ENCODE measurements at regions not wholly inside any gene's neighbourhood (a gene's known extent, or its start where the extent isn't known, plus 50 kb on each side); places are given as distances from the start of the nearest gene placed in this dataset.

- no peak overlapping the region for H3K4me3 Mint-ChIP-seq
- ATAC-seq (peak; percentile 33), DNase-seq (no peak)
- no peak overlapping the region for H3K27ac Mint-ChIP-seq
- H3K36me3 Mint-ChIP-seq (ENCODE audit: low read depth): no peaks in the 10 kb centered on the region
- H3K27me3 Mint-ChIP-seq: no peaks in the 10 kb centered on the region
- no peaks in the 10 kb centered on the region for H3K4me1 Mint-ChIP-seq
- peaks cover 4% of the 10 kb centered on the region for H3K9me3 ChIP-seq (ENCODE audit: control insufficient read depth, low read length, poor library complexity, severe bottlenecking)
Observed at GRCh38 chr10:4332764-4333458, 493.1 kb upstream of the AKR1E2 start.

GRCh38 chr10:4331150-4331549 lies 494.9 kb upstream of the AKR1E2 start:
- H3K4me1 Mint-ChIP-seq: no peaks in the 10 kb centered on the region
- ATAC-seq: no peak
- H3K9me3 ChIP-seq (ENCODE audit: control insufficient read depth, low read length, poor library complexity, severe bottlenecking): peaks cover 4% of the 10 kb centered on the region
- no peak overlapping the region for H3K27ac Mint-ChIP-seq
- DNase-seq: no peak
- no peaks in the 10 kb centered on the region for H3K36me3 Mint-ChIP-seq (ENCODE audit: low read depth)
- H3K27me3 Mint-ChIP-seq: no peaks in the 10 kb centered on the region
- no peak overlapping the region for H3K4me3 Mint-ChIP-seq

- no peaks in the 10 kb centered on the region for H3K36me3 Mint-ChIP-seq (ENCODE audit: low read depth)
- DNase-seq (no peak), ATAC-seq (no peak)
- peaks cover 4% of the 10 kb centered on the region for H3K9me3 ChIP-seq (ENCODE audit: control insufficient read depth, low read length, poor library complexity, severe bottlenecking)
- H3K4me3 Mint-ChIP-seq: no peak overlapping the region
- H3K27me3 Mint-ChIP-seq: no peaks in the 10 kb centered on the region
- no peaks in the 10 kb centered on the region for H3K4me1 Mint-ChIP-seq
- H3K27ac Mint-ChIP-seq: no peak overlapping the region
Observed at GRCh38 chr10:4330636-4331035, 495.4 kb upstream of the AKR1E2 start.

GRCh38 chr10:4329225-4329624 lies 496.8 kb upstream of the AKR1E2 start:
- Mint-ChIP-seq H3K27ac (no peak overlapping the region), H3K4me1 (no peaks in the 10 kb centered on the region), H3K4me3 (no peak overlapping the region), H3K36me3 (ENCODE audit: low read depth) (no peaks in the 10 kb centered on the region), H3K27me3 (no peaks in the 10 kb centered on the region)
- H3K9me3 ChIP-seq (ENCODE audit: control insufficient read depth, low read length, poor library complexity, severe bottlenecking): peaks cover 4% of the 10 kb centered on the region
- DNase-seq: no peak
- ATAC-seq: no peak

GRCh38 chr10:4326647-4327046 lies 499.4 kb upstream of the AKR1E2 start:
- DNase-seq (no peak), ATAC-seq (no peak)
- H3K27me3 Mint-ChIP-seq: no peaks in the 10 kb centered on the region
- H3K36me3 Mint-ChIP-seq (ENCODE audit: low read depth): no peaks in the 10 kb centered on the region
- no peaks in the 10 kb centered on the region for H3K4me1 Mint-ChIP-seq
- H3K4me3 Mint-ChIP-seq: no peak overlapping the region
- H3K27ac Mint-ChIP-seq: no peak overlapping the region
- no peaks in the 10 kb centered on the region for H3K9me3 ChIP-seq (ENCODE audit: control insufficient read depth, low read length, poor library complexity, severe bottlenecking)

GRCh38 chr10:4319870-4320367 lies 506.1 kb upstream of the AKR1E2 start:
- ATAC-seq (no peak), DNase-seq (no peak)
- no peak overlapping the region for H3K27ac Mint-ChIP-seq
- H3K4me1 Mint-ChIP-seq: peaks cover 2% of the 10 kb centered on the region
- no peaks in the 10 kb centered on the region for H3K27me3 Mint-ChIP-seq
- H3K9me3 ChIP-seq (ENCODE audit: control insufficient read depth, low read length, poor library complexity, severe bottlenecking): no peaks in the 10 kb centered on the region
- no peaks in the 10 kb centered on the region for H3K36me3 Mint-ChIP-seq (ENCODE audit: low read depth)
- H3K4me3 Mint-ChIP-seq: no peak overlapping the region

- H3K9me3 ChIP-seq (ENCODE audit: control insufficient read depth, low read length, poor library complexity, severe bottlenecking): no peaks in the 10 kb centered on the region
- ATAC-seq: no peak
- Mint-ChIP-seq H3K4me3 (no peak overlapping the region), H3K27me3 (no peaks in the 10 kb centered on the region), H3K36me3 (ENCODE audit: low read depth) (peaks cover under 1% of the 10 kb centered on the region), H3K4me1 (peaks cover 2% of the 10 kb centered on the region), H3K27ac (no peak overlapping the region)
- no peak for DNase-seq
Observed at GRCh38 chr10:4316161-4316810, 509.7 kb upstream of the AKR1E2 start.

- Mint-ChIP-seq H3K27me3 (no peaks in the 10 kb centered on the region), H3K4me3 (no peak overlapping the region)
Observed at GRCh38 chr10:4315551-4315950, 510.5 kb upstream of the AKR1E2 start.

GRCh38 chr10:4313051-4313450 lies 513.0 kb upstream of the AKR1E2 start:
- ATAC-seq (no peak), DNase-seq (no peak)
- H3K9me3 ChIP-seq (ENCODE audit: control insufficient read depth, low read length, poor library complexity, severe bottlenecking): no peaks in the 10 kb centered on the region
- no peak overlapping the region for H3K27ac Mint-ChIP-seq
- H3K4me1 Mint-ChIP-seq: no peaks in the 10 kb centered on the region
- H3K27me3 Mint-ChIP-seq: no peaks in the 10 kb centered on the region
- peaks cover 3% of the 10 kb centered on the region for H3K36me3 Mint-ChIP-seq (ENCODE audit: low read depth)
- no peak overlapping the region for H3K4me3 Mint-ChIP-seq

More at GRCh38 chr10:4315551-4315950, 510.5 kb upstream of the AKR1E2 start:
- ATAC-seq (no peak), DNase-seq (no peak)
- H3K36me3 Mint-ChIP-seq (ENCODE audit: low read depth): peaks cover 3% of the 10 kb centered on the region
- peaks cover 2% of the 10 kb centered on the region for H3K4me1 Mint-ChIP-seq
- H3K9me3 ChIP-seq (ENCODE audit: control insufficient read depth, low read length, poor library complexity, severe bottlenecking): no peaks in the 10 kb centered on the region
- no peak overlapping the region for H3K27ac Mint-ChIP-seq

GRCh38 chr10:4312051-4312835 lies 513.8 kb upstream of the AKR1E2 start:
- Mint-ChIP-seq H3K4me3 (no peak overlapping the region), H3K27me3 (no peaks in the 10 kb centered on the region), H3K4me1 (no peaks in the 10 kb centered on the region), H3K27ac (no peak overlapping the region), H3K36me3 (ENCODE audit: low read depth) (peaks cover 3% of the 10 kb centered on the region)
- H3K9me3 ChIP-seq (ENCODE audit: control insufficient read depth, low read length, poor library complexity, severe bottlenecking): no peaks in the 10 kb centered on the region
- ATAC-seq: no peak
- no peak for DNase-seq

- H3K9me3 ChIP-seq (ENCODE audit: control insufficient read depth, low read length, poor library complexity, severe bottlenecking): no peaks in the 10 kb centered on the region
- ATAC-seq: no peak
- H3K27me3 Mint-ChIP-seq: no peaks in the 10 kb centered on the region
- H3K4me1 Mint-ChIP-seq: no peaks in the 10 kb centered on the region
- H3K36me3 Mint-ChIP-seq (ENCODE audit: low read depth): peaks cover 3% of the 10 kb centered on the region
- H3K27ac Mint-ChIP-seq: no peak overlapping the region
- no peak overlapping the region for H3K4me3 Mint-ChIP-seq
- DNase-seq: no peak
Observed at GRCh38 chr10:4310172-4310571, 515.8 kb upstream of the AKR1E2 start.

- peaks cover 5% of the 10 kb centered on the region for H3K27me3 Mint-ChIP-seq
- DNase-seq (no peak), ATAC-seq (no peak)
- H3K4me1 Mint-ChIP-seq: peaks cover 3% of the 10 kb centered on the region
- peaks cover 5% of the 10 kb centered on the region for H3K36me3 Mint-ChIP-seq (ENCODE audit: low read depth)
- H3K4me3 Mint-ChIP-seq: no peak overlapping the region
- no peaks in the 10 kb centered on the region for H3K9me3 ChIP-seq (ENCODE audit: control insufficient read depth, low read length, poor library complexity, severe bottlenecking)
- no peak overlapping the region for H3K27ac Mint-ChIP-seq
Observed at GRCh38 chr10:4307910-4308309, 518.1 kb upstream of the AKR1E2 start.

- Mint-ChIP-seq H3K4me1 (peaks cover 3% of the 10 kb centered on the region), H3K4me3 (no peak overlapping the region), H3K27me3 (peaks cover 7% of the 10 kb centered on the region), H3K27ac (no peak overlapping the region), H3K36me3 (ENCODE audit: low read depth) (peaks cover 5% of the 10 kb centered on the region)
- DNase-seq (no peak), ATAC-seq (no peak)
- H3K9me3 ChIP-seq (ENCODE audit: control insufficient read depth, low read length, poor library complexity, severe bottlenecking): no peaks in the 10 kb centered on the region
Observed at GRCh38 chr10:4306871-4307270, 519.1 kb upstream of the AKR1E2 start.
